ENCODE measurements at regions not wholly inside any gene's neighbourhood (a gene's known extent, or its start where the extent isn't known, plus 50 kb on each side); places are given as distances from the start of the nearest gene placed in this dataset.

DNA sequence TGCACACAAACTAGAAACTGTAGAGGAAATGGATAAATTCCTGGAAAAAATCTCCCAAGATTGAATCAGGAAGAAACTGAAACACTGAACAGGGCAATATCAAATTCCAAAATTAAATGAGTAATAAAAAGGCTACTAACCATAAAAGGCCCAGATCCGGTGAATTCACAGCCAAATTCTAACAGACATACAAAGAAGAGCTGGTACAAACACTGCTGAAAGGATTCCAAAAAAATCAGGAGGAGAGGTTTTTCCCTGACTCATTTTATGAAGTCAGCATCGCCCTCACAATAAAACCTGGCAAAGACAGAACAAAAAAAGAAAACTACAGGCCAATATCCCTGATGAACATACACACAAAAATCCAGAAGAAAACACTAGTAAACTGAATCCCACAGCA lies 462.4 kb upstream of the THBS1 start:
- CTCF ChIA-PET: no interaction called here
- Histone ChIP-seq H3K79me2 (ENCODE audit: insufficient read depth) (no peaks in the 10 kb centered on the region), H3K36me3 (replicated peaks in 1 of 2; ENCODE audit: control insufficient read depth in 1 of 2, insufficient read depth in 2 of 2, low read length in 1 of 2) (peaks cover 0 to 3% of the 10 kb centered on the region in 2 experiments), H3K4me1 (ENCODE audit: control insufficient read depth in 1 of 2, insufficient read depth in 2 of 2, low read depth in 1 of 2, low read length in 1 of 2) (peaks cover 0 to 9% of the 10 kb centered on the region in 2 experiments; a peak in 1 of 4 replicates), H3K27me3 (ENCODE audit: insufficient read depth) (no peaks in the 10 kb centered on the region), H3K4me3 (ENCODE audit: low read depth in 2 of 2, low read length in 1 of 2) (no peak overlapping the region), H4K20me1 (ENCODE audit: insufficient read depth) (no peaks in the 10 kb centered on the region), H3K9ac (peak overlapping the region; percentile 29), H3K27ac (ENCODE audit: low read depth in 2 of 2, low read length in 1 of 2) (peak overlapping the region; percentile 20 to 82; a peak in 3 of 4 replicates), H3F3A (replicated peaks; ENCODE audit: insufficient read depth) (peaks cover 25% of the 10 kb centered on the region), H2AFZ (ENCODE audit: low read depth) (no peak overlapping the region; the same call in 1 of the 2 replicates), H3K9me2 (no peaks in the 10 kb centered on the region), H3K4me2 (peak overlapping the region; percentile 47), H3K9me3 (peaks cover 11% of the 10 kb centered on the region; the same call in 1 of the 2 replicates)
- WGBS (ENCODE audit: low lambda C conversion rate): 25% methylated on average over 2 of the region's 2 CpGs
- no peak for DNase-seq
- POLR2A ChIA-PET: no interaction called here
- TF ChIP-seq FOXM1 (IDR thresholded peaks at IDR 0.05; ENCODE audit: low read depth): 0 out of 2 replicates have a peak, but pooled peaks have one; percentile 43
- TF ChIP-seq JUND (IDR thresholded peaks at IDR 0.05): peak; percentile 45; the same call in 1 of the 2 replicates
- TF ChIP-seq EP300 (IDR thresholded peaks at IDR 0.05; ENCODE audit: borderline replicate concordance in 1 of 2, low read depth in 1 of 2, low read length in 1 of 2): peak in 1 of 2 experiments; percentile 60; a peak in 2 of 4 replicates
- TF ChIP-seq RXRA (IDR thresholded peaks at IDR 0.05; ENCODE audit: borderline replicate concordance, low read depth): no peak
- peak; percentile 45; the same call in 1 of the 2 replicates for TF ChIP-seq MEF2A (IDR thresholded peaks at IDR 0.05; ENCODE audit: borderline replicate concordance, low read depth)
- TF ChIP-seq, protein P1, sequence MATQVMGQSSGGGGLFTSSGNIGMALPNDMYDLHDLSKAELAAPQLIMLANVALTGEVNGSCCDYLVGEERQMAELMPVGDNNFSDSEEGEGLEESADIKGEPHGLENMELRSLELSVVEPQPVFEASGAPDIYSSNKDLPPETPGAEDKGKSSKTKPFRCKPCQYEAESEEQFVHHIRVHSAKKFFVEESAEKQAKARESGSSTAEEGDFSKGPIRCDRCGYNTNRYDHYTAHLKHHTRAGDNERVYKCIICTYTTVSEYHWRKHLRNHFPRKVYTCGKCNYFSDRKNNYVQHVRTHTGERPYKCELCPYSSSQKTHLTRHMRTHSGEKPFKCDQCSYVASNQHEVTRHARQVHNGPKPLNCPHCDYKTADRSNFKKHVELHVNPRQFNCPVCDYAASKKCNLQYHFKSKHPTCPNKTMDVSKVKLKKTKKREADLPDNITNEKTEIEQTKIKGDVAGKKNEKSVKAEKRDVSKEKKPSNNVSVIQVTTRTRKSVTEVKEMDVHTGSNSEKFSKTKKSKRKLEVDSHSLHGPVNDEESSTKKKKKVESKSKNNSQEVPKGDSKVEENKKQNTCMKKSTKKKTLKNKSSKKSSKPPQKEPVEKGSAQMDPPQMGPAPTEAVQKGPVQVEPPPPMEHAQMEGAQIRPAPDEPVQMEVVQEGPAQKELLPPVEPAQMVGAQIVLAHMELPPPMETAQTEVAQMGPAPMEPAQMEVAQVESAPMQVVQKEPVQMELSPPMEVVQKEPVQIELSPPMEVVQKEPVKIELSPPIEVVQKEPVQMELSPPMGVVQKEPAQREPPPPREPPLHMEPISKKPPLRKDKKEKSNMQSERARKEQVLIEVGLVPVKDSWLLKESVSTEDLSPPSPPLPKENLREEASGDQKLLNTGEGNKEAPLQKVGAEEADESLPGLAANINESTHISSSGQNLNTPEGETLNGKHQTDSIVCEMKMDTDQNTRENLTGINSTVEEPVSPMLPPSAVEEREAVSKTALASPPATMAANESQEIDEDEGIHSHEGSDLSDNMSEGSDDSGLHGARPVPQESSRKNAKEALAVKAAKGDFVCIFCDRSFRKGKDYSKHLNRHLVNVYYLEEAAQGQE (IDR thresholded peaks at IDR 0.05; ENCODE audit: low read depth, low read length): no peak
- TF ChIP-seq, protein P2, sequence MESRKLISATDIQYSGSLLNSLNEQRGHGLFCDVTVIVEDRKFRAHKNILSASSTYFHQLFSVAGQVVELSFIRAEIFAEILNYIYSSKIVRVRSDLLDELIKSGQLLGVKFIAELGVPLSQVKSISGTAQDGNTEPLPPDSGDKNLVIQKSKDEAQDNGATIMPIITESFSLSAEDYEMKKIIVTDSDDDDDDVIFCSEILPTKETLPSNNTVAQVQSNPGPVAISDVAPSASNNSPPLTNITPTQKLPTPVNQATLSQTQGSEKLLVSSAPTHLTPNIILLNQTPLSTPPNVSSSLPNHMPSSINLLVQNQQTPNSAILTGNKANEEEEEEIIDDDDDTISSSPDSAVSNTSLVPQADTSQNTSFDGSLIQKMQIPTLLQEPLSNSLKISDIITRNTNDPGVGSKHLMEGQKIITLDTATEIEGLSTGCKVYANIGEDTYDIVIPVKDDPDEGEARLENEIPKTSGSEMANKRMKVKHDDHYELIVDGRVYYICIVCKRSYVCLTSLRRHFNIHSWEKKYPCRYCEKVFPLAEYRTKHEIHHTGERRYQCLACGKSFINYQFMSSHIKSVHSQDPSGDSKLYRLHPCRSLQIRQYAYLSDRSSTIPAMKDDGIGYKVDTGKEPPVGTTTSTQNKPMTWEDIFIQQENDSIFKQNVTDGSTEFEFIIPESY (IDR thresholded peaks at IDR 0.05; ENCODE audit: borderline replicate concordance, low read depth): no peak
- TF ChIP-seq TCF12 (IDR thresholded peaks at IDR 0.05): peak; percentile 78
- peak; percentile 55; the same call in 1 of the 2 replicates for TF ChIP-seq FOSL2 (IDR thresholded peaks at IDR 0.05; ENCODE audit: borderline replicate concordance, low read depth)
- TF ChIP-seq TEAD4 (IDR thresholded peaks at IDR 0.05; ENCODE audit: borderline replicate concordance, insufficient read depth): 0 out of 2 replicates have a peak, but pooled peaks have one; percentile 25
- TF ChIP-seq NFIC (IDR thresholded peaks at IDR 0.05; ENCODE audit: borderline replicate concordance): peak; percentile 81

DNA sequence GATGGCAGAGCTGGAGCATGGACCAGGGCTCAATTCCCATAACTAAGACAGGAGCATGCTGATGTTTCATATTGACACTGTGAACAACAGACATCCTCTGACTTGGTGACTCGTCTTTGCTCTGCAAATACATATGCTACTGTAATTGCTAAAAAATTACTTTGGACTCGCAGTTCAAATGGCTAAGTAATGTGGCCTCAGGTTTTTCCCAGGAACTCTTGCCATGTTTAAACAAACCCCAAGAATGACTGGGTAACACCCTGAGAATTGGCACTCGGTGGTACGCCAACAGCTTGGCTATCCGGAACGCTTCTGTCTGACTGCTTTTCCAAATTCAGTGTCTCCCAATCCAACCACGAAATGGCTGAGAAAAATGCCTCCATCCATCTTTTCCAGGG lies 456.7 kb upstream of the THBS1 start:
- Histone ChIP-seq H3K4me1 (ENCODE audit: control insufficient read depth in 1 of 2, insufficient read depth in 2 of 2, low read depth in 1 of 2, low read length in 1 of 2) (peaks cover 3 to 36% of the 10 kb centered on the region in 2 experiments), H3K27me3 (ENCODE audit: insufficient read depth) (no peaks in the 10 kb centered on the region), H2AFZ (ENCODE audit: low read depth) (no peak overlapping the region), H3K36me3 (replicated peaks in 1 of 2; ENCODE audit: control insufficient read depth in 1 of 2, insufficient read depth in 2 of 2, low read length in 1 of 2) (no peaks in the 10 kb centered on the region), H3K9me3 (no peaks in the 10 kb centered on the region), H3F3A (replicated peaks; ENCODE audit: insufficient read depth) (peaks cover 41% of the 10 kb centered on the region), H3K27ac (ENCODE audit: low read depth in 2 of 2, low read length in 1 of 2) (peak overlapping the region in 1 of 2 experiments; percentile 79; a peak in 2 of 4 replicates), H4K20me1 (ENCODE audit: insufficient read depth) (no peaks in the 10 kb centered on the region), H3K4me2 (no peak overlapping the region), H3K9ac (no peak overlapping the region), H3K79me2 (ENCODE audit: insufficient read depth) (no peaks in the 10 kb centered on the region), H3K9me2 (no peaks in the 10 kb centered on the region), H3K4me3 (ENCODE audit: low read depth in 2 of 2, low read length in 1 of 2) (no peak overlapping the region)
- WGBS (ENCODE audit: low lambda C conversion rate): 70% methylated on average over 7 of the region's 7 CpGs
- POLR2A ChIA-PET: no interaction called here
- CTCF ChIA-PET: interaction anchor here (2.9 kb wide), 1 partner anchor 456 kb away, joined by 14 read pairs; the partner anchor contains the start of gene THBS1
- peak; percentile 24; the same call in 1 of the 2 replicates for TF ChIP-seq FOSL2 (IDR thresholded peaks at IDR 0.05; ENCODE audit: borderline replicate concordance, low read depth)
- no peak for TF ChIP-seq JUND (IDR thresholded peaks at IDR 0.05)
- TF ChIP-seq, protein P3, sequence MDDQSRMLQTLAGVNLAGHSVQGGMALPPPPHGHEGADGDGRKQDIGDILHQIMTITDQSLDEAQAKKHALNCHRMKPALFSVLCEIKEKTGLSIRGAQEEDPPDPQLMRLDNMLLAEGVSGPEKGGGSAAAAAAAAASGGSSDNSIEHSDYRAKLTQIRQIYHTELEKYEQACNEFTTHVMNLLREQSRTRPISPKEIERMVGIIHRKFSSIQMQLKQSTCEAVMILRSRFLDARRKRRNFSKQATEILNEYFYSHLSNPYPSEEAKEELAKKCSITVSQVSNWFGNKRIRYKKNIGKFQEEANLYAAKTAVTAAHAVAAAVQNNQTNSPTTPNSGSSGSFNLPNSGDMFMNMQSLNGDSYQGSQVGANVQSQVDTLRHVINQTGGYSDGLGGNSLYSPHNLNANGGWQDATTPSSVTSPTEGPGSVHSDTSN (IDR thresholded peaks at IDR 0.05): peak; percentile 26; the same call in 1 of the 2 replicates
- peak; percentile 15; the same call in 1 of the 2 replicates for TF ChIP-seq TCF12 (IDR thresholded peaks at IDR 0.05)
- no peak for DNase-seq

Data from SK-N-SH (cell line).